GM12878 (cell line): ENCODE measurements at regions not wholly inside any gene's neighbourhood (a gene's known extent, or its start where the extent isn't known, plus 50 kb on each side); places are given as distances from the start of the nearest gene placed in this dataset.

Experiments used
- CBX5 ChIP-seq: sonication (generic); IDR thresholded peaks from 2 replicates; pipeline ENCODE4 v1.6.1; 2016; ENCODE audit warnings: low read depth, moderate library complexity, mild to moderate bottlenecking, inconsistent platforms
- CTCF ChIP-seq, 3 experiments: IDR thresholded peaks in 2 of 3; conservative IDR thresholded peaks in 1 of 3; 2 replicates each; pipeline ENCODE4 v1.5.1; 2011; ENCODE audit warnings: low read depth in 3 of 3, low read length in 3 of 3, mild to moderate bottlenecking in 3 of 3, control low read depth in 2 of 3, moderate library complexity in 2 of 3, inconsistent platforms in 1 of 3, mixed read lengths in 1 of 3; ENCODE audit not compliant: control insufficient read depth in 2 of 3, insufficient read depth in 1 of 3; ENCODE audit errors: extremely low read depth in 1 of 3
- EZH2 ChIP-seq: IDR thresholded peaks from 2 replicates; pipeline ENCODE4 v1.6.1; 2012; ENCODE audit warnings: low read depth, mild to moderate bottlenecking, control low read depth, inconsistent platforms, low read length, borderline replicate concordance; ENCODE audit not compliant: control insufficient read depth
- IRF5 ChIP-seq: fragments of 450-650 bp; IDR thresholded peaks from 2 replicates; pipeline ENCODE4 v1.6.1; 2017; ENCODE audit warnings: borderline replicate concordance
- MAX ChIP-seq: IDR thresholded peaks from 2 replicates; pipeline ENCODE4 v1.6.1; 2012; ENCODE audit warnings: low read depth, low read length, improper control_type of control experiment
- MTA3 ChIP-seq: IDR thresholded peaks from 2 replicates; pipeline ENCODE4 v1.6.1; 2012; ENCODE audit warnings: low read length, inconsistent platforms, borderline replicate concordance
- POLR2A ChIP-seq: IDR thresholded peaks from 2 replicates; pipeline ENCODE4 v1.6.1; 2011; ENCODE audit warnings: low read depth, mild to moderate bottlenecking, low read length
- ZNF274 ChIP-seq: IDR thresholded peaks from one replicate; pipeline ENCODE4 v1.8.0; 2011; ENCODE audit not compliant: insufficient read length, insufficient read depth
- ZNF592 ChIP-seq: fragments of 450-650 bp; IDR thresholded peaks from 2 replicates; pipeline ENCODE4 v1.6.1; 2017; ENCODE audit warnings: mild to moderate bottlenecking, moderate library complexity

GRCh38 chr3:194282436-194283122 lies 68.5 kb downstream of the CPN2 start:
- TF ChIP-seq MTA3 (no peak), MAX (no peak), POLR2A (no peak), ZNF274 (no peak), CTCF (IDR thresholded peaks at IDR 0.05 in 2 of 3, conservative IDR thresholded peaks at IDR 0.05 in 1 of 3; ENCODE audit: control insufficient read depth in 2 of 3, extremely low read depth in 1 of 3, insufficient read depth in 1 of 3, low read depth in 3 of 3, low read length in 3 of 3) (no peak), ZNF592 (no peak), CBX5 (no peak), IRF5 (no peak), EZH2 (no peak)
